ENCODE measurements at regions not wholly inside any gene's neighbourhood (a gene's known extent, or its start where the extent isn't known, plus 50 kb on each side); places are given as distances from the start of the nearest gene placed in this dataset.

DNA sequence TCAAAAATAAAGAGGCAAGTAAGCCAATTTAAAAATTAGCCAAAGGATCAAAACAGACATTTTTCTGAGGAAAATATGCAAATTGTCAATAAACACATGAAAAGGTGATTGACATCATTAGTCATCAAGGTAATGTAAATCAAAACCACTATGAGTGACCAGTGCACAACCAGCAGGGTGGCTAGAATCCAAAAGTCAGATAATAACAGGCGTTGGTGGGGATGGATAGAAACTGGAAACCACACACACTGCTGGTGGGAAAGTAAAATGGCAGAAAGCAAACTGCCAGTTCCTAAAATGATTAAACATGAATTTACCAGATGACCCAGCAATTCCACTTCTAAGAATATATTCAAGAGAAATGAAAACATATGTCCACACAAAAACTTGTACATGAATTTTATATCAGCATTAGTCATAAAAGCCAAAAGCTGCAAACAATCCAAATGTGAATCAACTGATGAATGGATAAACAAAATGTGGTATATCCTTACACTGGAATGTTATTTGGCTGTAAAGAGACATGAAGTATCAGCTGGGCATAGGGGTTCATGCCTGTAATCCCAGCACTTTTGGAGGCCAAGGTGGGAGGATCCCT, 74.8 kb upstream of the MBOAT1 start:
- Histone ChIP-seq H3K4me3 (no peak overlapping the region), H3K27ac (no peak overlapping the region), H3K4me1 (peaks cover 0 to 4% (median 1%) of the 10 kb centered on the region in 4 donors), H3K27me3 (no peaks in the 10 kb centered on the region), H3K36me3 (no peaks in the 10 kb centered on the region), H3K9me3 (peaks cover 0 to 13% (median 0%) of the 10 kb centered on the region in 4 donors)
- WGBS, 2 donors = 83 to 91% methylated on average over 1 of the region's 1 CpG
- DNase-seq (ENCODE audit: low spot score in 2 of 2) = no peak
- TF ChIP-seq, protein P1, sequence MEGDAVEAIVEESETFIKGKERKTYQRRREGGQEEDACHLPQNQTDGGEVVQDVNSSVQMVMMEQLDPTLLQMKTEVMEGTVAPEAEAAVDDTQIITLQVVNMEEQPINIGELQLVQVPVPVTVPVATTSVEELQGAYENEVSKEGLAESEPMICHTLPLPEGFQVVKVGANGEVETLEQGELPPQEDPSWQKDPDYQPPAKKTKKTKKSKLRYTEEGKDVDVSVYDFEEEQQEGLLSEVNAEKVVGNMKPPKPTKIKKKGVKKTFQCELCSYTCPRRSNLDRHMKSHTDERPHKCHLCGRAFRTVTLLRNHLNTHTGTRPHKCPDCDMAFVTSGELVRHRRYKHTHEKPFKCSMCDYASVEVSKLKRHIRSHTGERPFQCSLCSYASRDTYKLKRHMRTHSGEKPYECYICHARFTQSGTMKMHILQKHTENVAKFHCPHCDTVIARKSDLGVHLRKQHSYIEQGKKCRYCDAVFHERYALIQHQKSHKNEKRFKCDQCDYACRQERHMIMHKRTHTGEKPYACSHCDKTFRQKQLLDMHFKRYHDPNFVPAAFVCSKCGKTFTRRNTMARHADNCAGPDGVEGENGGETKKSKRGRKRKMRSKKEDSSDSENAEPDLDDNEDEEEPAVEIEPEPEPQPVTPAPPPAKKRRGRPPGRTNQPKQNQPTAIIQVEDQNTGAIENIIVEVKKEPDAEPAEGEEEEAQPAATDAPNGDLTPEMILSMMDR (IDR thresholded peaks at IDR 0.05) = no peak
- TF ChIP-seq EP300 (IDR thresholded peaks at IDR 0.05) = no peak
- TF ChIP-seq POLR2A (IDR thresholded peaks at IDR 0.05) = no peak

DNA sequence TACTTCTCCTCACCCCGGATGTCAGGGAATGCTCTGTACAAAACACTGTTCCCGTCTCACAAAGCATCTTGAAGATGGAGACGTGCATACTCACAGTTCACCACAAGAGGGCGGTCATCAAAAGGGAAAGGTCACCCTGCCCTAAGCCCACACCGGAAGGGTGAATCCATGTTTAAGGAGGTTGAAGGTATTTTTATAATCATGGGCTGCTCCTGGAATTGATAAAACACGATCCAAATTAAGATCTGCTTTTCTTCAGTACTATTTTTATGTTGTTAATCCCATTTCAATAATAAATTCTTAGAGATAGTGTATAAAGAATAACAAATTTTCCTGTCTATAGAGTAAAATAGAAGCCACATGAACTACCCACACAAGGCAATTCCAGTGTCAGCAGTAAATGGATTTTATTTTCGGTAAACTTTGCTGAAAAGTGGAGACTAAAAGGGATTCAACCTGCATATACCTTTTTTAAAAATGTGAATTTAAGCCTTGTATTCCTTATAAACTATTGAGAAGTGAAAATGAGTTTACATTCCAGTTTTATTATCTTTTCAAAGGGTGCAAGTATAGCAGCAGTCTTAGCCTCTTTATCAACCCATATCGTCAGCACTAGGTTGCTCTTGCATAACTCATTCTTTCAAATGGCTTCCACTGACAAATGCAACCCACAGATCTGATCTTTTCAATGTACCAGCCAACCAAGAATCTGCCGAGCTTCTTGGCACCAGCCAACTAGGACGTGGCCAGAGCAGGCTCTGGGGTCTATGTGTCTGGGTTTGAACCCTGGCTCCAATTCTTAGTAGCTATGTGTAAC, 79.7 kb upstream of the MBOAT1 start:
- no peaks in the 10 kb centered on the region for H3K27me3 ChIP-seq
- DNase-seq (ENCODE audit: low spot score in 2 of 2) = peak; percentile 83 to 96
- H3K4me3 ChIP-seq = no peak overlapping the region
- no peak for TF ChIP-seq EP300 (IDR thresholded peaks at IDR 0.05)
- TF ChIP-seq, protein P1 (IDR thresholded peaks at IDR 0.05) = peak; percentile 81 to 90 (median 83)
- H3K36me3 ChIP-seq = no peaks in the 10 kb centered on the region
- H3K4me1 ChIP-seq = peaks cover 0 to 4% (median 2%) of the 10 kb centered on the region in 4 donors
- no peak overlapping the region for H3K27ac ChIP-seq
- WGBS, 2 donors = 18 to 20% methylated on average over 10 of the region's 10 CpGs
- no peaks in the 10 kb centered on the region for H3K9me3 ChIP-seq

DNA sequence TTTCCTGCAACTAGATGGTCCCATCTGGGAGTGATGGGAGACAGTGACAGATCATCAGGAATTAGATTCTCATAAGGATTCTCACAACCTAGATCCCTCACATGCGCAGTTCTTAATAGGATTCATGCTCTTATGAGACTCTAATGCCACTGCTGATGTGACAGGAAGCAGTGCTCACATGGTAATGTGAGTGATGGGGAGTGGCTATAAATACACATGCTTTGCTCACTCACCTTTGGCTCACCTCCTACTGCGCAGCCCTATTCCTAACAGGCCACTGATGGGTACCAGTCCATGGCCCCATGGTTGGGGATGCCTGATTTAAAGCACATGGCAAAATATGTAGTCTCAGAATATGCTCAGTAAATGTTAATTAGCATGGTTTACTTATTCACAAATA, 80.6 kb upstream of the MBOAT1 start:
- WGBS, 2 donors = 88 to 100% methylated on average over 2 of the region's 2 CpGs
- Histone ChIP-seq H3K4me1 (peaks cover 0 to 4% (median 2%) of the 10 kb centered on the region in 4 donors), H3K4me3 (no peak overlapping the region), H3K36me3 (no peaks in the 10 kb centered on the region), H3K27ac (no peak overlapping the region), H3K27me3 (no peaks in the 10 kb centered on the region), H3K9me3 (no peaks in the 10 kb centered on the region)
- no peak for TF ChIP-seq EP300 (IDR thresholded peaks at IDR 0.05)
- TF ChIP-seq POLR2A (IDR thresholded peaks at IDR 0.05) = no peak
- TF ChIP-seq, protein P1 (IDR thresholded peaks at IDR 0.05) = no peak
- no peak for DNase-seq (ENCODE audit: low spot score in 2 of 2)

DNA sequence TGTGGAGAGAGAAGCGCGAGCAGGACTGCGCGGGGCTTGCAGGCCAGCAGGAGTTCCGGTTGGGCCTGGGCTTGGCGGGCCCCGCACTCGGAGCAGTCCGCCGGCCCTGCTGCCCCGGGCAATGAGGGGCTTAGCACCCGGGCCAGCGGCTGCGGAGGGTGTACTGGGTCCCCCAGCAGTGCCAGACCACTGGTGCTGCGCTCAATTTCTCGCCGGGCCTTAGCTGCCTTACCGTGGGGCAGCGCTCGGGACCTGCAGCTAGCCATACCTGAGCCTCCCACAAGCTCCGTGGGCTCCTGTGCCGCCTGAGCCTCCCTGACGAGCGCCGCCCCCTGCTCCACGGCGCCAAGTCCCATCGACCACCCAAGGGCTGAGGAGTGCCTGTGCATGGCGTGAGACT, 89.0 kb upstream of the MBOAT1 start:
- Histone ChIP-seq H3K27me3 (no peaks in the 10 kb centered on the region), H3K9me3 (no peaks in the 10 kb centered on the region), H3K4me1 (no peaks in the 10 kb centered on the region), H3K36me3 (no peaks in the 10 kb centered on the region), H3K27ac (no peak overlapping the region), H3K4me3 (no peak overlapping the region)
- 95 to 98% methylated on average over 14 to 15 of the region's 29 CpGs for WGBS, 2 donors
- DNase-seq (ENCODE audit: low spot score in 2 of 2) = no peak
- no peak for TF ChIP-seq EP300 (IDR thresholded peaks at IDR 0.05)
- no peak for TF ChIP-seq POLR2A (IDR thresholded peaks at IDR 0.05)
- TF ChIP-seq, protein P1 (IDR thresholded peaks at IDR 0.05) = no peak

DNA sequence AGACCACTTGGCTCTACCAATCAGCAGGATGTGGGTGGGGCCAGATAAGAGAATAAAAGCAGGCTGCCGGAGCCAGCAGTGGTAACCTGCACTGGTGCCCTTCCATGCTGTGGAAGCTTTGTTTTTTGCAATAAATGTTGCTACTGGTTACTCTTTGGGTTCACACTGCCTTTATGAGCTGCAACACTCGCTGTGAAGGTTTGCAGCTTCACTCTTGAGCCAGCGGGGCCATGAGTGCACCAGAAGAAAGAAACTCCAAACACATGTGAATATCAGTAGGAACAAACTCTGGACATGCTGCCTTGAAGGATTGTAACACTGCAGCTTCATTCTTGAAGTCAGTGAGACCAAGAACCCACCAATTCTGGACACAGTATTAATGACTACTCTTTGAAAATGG, 89.9 kb upstream of the MBOAT1 start:
- DNase-seq (ENCODE audit: low spot score in 2 of 2) = no peak
- H3K4me1 ChIP-seq = no peaks in the 10 kb centered on the region
- WGBS, 2 donors = 57 to 70% methylated on average over 3 of the region's 3 CpGs
- no peak overlapping the region for H3K27ac ChIP-seq
- no peaks in the 10 kb centered on the region for H3K36me3 ChIP-seq
- no peak for TF ChIP-seq POLR2A (IDR thresholded peaks at IDR 0.05)
- TF ChIP-seq, protein P1 (IDR thresholded peaks at IDR 0.05) = no peak
- no peak for TF ChIP-seq EP300 (IDR thresholded peaks at IDR 0.05)
- no peak overlapping the region for H3K4me3 ChIP-seq
- no peaks in the 10 kb centered on the region for H3K9me3 ChIP-seq
- H3K27me3 ChIP-seq = no peaks in the 10 kb centered on the region

All from tibial nerve (tissue), 4 donors.